Inflammatory macrophage treated with lipopolysaccharide for 1 hour (primary cell): ENCODE measurements at regions not wholly inside any gene's neighbourhood (a gene's known extent, or its start where the extent isn't known, plus 50 kb on each side); places are given as distances from the start of the nearest gene placed in this dataset.
"Not testable (repeated sequence)": the region's sequence is repeated elsewhere in the genome, so short reads cannot be mapped to it uniquely, and the experiment has no call there.

Source experiments
- DNase-seq, 2 donors: peaks; one replicate each; pipeline ENCODE4 v3.0.0-alpha.2; 2020 to 2022

- no peak for DNase-seq
Observed at GRCh38 chr6:166802401-166802800, 153.9 kb downstream of the RNASET2 start.

DNA sequence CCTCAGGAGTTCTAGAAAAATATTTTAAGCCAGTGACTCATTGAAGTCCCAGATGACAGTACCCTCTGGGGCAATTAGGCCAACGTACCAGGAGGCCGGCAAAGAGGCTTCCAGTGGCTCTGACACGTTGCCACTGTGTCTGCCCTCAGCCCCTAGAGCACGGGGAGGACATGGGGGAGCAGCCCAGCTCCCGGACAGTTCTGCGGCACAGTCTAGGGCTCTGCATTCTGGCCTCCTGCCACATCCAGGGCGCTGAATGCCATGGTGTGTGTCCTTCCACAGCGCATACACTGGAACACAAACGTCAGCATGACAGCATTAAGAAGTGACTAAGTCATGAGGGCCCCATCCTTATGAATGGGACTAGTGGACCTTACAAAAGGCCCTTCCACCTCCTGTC lies 156.2 kb downstream of the RNASET2 start:
- DNase-seq: no peak

DNA sequence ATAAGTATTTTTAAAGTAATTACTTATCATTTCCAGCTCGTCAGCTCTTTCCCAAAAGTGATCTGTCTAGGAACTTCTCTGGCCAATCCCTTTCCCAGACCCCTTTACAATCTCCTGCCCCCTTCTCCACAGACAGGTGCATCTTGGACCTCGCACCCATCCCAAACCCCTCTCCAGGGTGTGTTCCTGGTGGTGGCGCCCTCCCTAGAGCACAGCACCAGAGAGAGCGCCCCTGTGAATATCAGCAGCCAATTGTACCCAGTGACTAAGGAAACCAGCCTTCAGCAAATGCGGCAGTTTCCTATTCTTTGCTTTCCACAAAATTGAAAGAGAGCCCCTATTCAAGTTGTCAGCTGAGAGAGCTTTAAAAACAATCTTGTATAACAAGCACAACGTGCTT lies 157.7 kb downstream of the RNASET2 start:
- no peak for DNase-seq

- DNase-seq: no peak
Observed at GRCh38 chr6:166796610-166797009, 159.7 kb downstream of the RNASET2 start.

- DNase-seq: no peak
Observed at GRCh38 chr6:166795879-166796278, 160.5 kb downstream of the RNASET2 start.

DNA sequence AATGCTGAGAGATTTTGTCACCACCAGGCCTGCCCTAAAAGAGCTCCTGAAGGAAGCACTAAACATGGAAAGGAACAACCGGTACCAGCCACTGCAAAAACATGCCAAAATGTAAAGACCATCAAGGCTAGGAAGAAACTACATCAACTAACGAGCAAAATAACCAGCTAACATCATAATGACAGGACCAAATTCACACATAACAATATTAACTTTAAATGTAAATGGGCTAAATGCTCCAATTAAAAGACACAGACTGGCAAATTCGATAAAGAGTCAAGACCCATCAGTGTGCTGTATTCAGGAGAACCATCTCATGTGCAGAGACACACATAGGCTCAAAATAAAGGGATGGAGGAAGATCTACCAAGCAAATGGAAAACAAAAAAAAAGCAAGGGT lies 163.8 kb upstream of the RPS6KA2 start:
- not testable (repeated sequence) for DNase-seq

DNA sequence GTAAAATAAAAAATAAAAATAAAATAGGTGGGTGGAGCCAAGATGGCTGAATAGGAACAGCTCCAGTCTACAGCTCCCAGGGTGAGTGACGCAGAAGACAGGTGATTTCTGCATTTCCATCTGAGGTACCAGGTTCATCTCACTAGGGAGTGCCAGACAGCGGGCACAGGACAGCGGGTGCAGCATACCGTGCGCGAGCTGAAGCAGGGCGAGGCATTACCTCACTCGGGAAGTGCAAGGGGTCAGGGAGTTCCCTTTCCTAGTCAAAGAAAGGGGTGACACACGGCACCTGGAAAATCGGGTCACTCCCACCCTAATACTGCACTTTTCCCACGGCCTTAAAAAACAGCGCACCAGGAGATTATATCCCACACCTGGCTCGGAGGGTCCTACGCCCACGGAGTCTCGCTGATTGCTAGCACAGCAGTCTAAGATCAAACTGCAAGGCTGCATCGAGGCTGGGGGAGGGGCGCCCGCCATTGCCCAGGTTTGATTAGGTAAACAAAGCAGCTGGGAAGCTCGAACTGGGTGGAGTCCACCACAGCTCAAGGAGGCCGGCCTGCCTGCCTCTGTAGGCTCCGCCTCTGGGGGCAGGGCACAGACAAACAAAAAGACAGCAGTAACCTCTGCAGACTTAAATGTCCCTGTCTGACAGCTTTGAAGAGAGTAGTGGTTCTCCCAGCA lies 161.9 kb upstream of the RPS6KA2 start:
- not testable (repeated sequence) for DNase-seq

- DNase-seq: peak; percentile 54 to 82
Observed at GRCh38 chr6:166786704-166787293, 159.7 kb upstream of the RPS6KA2 start.

GRCh38 chr6:166785131-166785530 lies 158.1 kb upstream of the RPS6KA2 start:
- DNase-seq: no peak

DNA sequence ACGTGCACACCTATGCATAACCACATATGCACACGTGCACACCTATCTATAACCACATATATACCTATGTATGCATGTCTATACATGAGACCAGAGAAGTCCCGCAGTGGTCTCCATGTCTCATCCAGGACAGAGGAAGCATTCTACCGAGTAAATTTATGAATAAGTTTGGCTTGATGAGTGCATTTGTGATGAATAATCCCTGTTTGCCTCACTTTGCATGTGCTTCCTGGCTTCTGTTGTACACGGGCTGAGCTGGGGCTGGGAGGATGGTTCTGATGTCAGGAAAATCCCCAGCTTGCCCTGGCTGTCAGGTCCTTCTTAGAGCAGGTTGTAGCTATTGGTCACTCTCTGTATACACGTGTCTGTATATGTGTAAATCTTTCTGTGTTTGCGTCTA lies 157.6 kb upstream of the RPS6KA2 start:
- DNase-seq: no peak

DNA sequence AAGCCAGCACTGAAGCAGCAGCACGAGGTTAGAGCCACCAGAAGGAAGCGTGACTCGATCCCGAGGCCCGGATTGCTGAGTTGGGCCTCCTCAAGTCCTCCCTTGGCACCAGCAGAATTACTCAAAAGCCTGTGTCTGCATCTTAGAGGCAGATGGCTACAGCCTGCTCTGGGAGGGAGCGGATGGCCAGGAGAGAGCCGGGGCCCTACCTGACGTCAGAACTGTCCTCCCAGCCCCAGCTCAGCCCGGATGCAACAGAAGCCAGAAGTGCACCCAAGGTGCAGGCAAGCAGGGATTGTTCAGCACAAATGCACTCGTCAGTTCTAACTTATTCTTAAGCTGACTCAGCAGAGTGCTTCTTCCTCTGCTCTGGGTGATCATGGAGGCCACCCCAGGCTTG lies 155.5 kb upstream of the RPS6KA2 start:
- DNase-seq: no peak

DNA sequence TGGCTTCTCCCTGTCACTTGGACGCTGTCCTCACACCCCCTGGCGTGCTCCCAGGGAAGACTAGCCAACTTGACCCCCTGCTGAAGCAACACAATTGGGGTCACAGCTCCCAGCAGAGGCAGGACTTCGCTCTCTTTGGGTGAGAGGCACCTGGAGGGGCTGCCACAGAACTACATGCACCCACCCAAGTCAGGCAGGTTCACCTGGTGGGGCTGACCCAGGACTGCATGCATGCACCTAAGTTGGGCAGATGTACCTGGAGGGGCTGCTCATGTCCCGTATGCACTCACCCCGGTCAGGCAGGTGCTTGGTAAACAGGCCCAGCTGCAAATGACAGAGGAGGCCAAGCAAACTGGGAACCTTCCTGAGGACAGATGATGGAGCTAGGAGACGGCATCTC lies 154.3 kb upstream of the RPS6KA2 start:
- DNase-seq: no peak

GRCh38 chr6:166779963-166780683 lies 153.1 kb upstream of the RPS6KA2 start:
- DNase-seq: no peak

GRCh38 chr6:166779381-166779780 lies 152.3 kb upstream of the RPS6KA2 start:
- no peak for DNase-seq

GRCh38 chr6:166778776-166779175 lies 151.7 kb upstream of the RPS6KA2 start:
- no peak for DNase-seq

DNA sequence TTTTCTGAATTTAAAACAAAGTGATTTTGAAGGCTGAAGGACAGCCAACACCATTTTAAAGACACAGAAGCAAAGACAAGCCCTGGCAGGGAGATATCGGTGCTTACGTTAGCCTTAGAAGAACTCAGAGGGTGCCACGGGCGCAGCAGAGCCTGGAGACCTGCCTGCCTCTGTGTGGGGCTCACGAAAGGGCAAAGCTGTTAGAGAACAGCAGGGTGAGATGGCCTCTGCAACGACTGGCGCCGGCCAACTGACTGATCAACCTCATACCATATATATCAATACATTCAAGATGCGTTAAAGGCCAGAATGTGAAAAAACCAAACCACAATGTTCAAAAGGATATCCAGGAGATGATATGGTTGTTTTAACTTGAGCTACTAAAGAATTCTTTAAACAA lies 151.0 kb upstream of the RPS6KA2 start:
- DNase-seq: no peak

DNA sequence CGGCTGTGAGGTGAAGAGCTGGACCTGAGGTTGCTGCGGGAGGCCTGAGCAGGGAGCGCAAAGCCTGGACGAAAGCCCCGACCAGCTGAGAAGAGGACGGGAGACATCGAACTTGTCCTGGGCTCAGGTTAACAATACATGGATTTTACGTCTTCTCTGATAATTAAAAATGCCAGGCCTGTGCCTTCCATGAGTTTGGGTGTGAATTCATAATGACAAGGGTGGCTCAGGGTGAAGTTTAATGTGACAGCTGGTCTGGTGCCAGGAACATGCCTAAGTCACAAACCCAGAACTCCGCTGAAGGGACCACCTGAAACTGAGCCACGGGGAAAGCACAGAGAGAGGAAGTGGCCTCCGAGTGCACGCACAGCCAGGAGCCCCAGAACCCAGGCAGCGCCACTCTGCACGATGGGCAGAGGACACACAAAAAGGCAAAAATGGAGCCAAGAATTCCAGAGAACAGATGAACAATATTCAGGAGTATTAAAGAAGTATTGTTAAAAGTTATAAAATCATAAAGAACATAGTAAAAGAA lies 150.1 kb upstream of the RPS6KA2 start:
- DNase-seq: no peak

DNA sequence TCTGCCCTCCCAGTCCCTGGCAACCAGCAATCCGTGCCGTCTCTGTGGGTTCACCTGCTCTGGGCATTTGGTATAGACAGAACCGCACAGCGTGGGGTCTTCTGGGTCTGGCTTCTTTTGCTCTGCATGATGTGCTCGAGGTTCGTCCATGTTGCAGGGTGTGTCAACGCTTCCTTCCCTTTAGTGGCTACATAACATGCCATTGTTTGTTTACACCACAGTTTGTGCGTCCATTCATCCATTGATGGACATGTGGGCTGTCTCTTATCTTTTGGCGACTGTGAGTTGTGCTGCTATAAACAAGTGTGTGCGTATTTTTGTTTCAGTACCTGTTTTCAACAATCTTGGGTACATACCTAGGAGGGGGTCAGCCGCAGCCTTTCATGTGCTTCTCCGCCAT lies 149.5 kb upstream of the RPS6KA2 start:
- no peak for DNase-seq

GRCh38 chr6:166775923-166776220 lies 148.8 kb upstream of the RPS6KA2 start:
- no peak for DNase-seq

DNA sequence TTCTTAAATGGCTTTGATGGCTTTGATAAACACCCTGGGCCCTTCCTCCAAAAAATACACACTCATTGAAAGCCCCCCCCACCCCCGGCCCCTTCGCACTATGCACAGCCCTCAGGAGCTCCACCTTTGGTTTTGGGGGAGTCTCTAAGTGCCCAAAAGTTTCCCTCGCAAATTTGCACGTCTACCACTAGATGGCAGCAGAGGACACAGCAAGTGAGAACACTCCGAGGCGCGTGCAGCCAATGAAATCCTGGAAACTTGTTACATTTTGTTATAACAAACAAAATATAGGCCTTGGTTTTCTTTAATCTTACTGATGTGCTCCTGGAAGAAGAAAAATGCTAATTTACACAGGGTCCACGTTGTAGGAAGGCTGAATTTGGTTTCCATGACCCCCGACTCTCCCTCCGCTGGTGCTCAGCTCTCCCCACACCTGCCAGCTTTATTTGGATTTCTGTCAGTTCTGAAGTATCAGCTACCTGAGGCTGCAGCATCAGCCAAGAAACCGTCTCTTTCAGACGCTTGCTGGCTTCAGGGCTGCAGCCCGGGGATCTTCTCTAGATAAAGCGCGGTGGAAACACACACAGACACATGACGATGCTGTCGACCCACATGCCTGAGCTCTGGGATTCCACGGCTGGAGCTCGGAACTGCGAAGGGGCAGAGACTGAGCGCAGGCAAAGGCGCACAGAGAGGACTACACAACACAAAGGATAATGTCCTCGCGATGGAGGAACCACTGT lies 148.3 kb upstream of the RPS6KA2 start:
- DNase-seq: peak; percentile 51 to 88

GRCh38 chr6:166774770-166775169 lies 147.7 kb upstream of the RPS6KA2 start:
- no peak for DNase-seq

DNA sequence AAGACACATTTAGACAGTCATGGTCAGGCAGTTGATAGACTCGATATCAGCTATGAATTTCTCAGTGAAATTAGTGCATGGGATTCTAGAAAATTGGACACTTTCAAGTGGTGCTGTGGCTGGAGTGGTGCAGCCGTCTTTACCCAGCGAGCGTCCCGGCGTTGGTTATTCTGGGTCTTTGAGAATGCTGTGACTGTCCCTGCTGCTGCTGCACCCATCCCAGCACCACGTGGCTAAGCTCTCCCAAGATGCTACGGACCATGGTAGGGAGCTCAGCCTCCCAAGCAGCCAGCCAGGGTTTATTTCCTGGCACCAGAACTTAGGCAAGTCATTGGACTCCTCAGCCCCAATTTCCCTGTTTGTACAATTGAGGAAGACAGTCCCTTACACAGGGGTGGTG lies 147.2 kb upstream of the RPS6KA2 start:
- DNase-seq: no peak

GRCh38 chr6:166772518-166772917 lies 145.5 kb upstream of the RPS6KA2 start:
- no peak for DNase-seq

GRCh38 chr6:166771701-166772100 lies 144.7 kb upstream of the RPS6KA2 start:
- DNase-seq: no peak
